ENCODE measurements at regions not wholly inside any gene's neighbourhood (a gene's known extent, or its start where the extent isn't known, plus 50 kb on each side); places are given as distances from the start of the nearest gene placed in this dataset.
A peak's percentile ranks its signal among the peaks of the same experiment; 100 is the strongest.

DNA sequence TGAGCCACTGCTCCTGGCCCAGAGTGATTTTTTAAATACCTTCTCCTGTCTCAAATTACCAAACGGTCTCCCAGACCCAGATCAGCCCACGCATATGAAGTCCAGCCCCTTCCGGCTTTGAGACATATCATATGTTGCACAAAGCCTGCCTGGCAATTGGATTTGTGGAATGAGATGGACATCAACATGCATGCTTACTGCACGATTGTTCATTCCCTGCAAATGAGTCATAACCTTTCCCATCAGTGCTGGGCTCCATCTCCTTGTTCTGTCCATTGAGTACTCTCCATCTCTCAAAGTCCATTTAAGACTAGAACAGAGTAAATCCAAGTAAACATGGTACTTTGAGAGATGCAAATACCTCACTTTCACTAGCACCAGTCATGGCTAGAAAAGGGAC, 612.2 kb upstream of the USP24 start:
- peaks cover 69% of the 10 kb centered on the region for H3K4me1 Mint-ChIP-seq (ENCODE audit: low read depth)
- H3K36me3 Mint-ChIP-seq (ENCODE audit: low read depth) = peaks cover 11% of the 10 kb centered on the region
- TF ChIP-seq, protein P1, sequence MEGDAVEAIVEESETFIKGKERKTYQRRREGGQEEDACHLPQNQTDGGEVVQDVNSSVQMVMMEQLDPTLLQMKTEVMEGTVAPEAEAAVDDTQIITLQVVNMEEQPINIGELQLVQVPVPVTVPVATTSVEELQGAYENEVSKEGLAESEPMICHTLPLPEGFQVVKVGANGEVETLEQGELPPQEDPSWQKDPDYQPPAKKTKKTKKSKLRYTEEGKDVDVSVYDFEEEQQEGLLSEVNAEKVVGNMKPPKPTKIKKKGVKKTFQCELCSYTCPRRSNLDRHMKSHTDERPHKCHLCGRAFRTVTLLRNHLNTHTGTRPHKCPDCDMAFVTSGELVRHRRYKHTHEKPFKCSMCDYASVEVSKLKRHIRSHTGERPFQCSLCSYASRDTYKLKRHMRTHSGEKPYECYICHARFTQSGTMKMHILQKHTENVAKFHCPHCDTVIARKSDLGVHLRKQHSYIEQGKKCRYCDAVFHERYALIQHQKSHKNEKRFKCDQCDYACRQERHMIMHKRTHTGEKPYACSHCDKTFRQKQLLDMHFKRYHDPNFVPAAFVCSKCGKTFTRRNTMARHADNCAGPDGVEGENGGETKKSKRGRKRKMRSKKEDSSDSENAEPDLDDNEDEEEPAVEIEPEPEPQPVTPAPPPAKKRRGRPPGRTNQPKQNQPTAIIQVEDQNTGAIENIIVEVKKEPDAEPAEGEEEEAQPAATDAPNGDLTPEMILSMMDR (IDR thresholded peaks at IDR 0.05) = no peak
- H3K27me3 Mint-ChIP-seq (ENCODE audit: insufficient read depth) = peaks cover 2% of the 10 kb centered on the region
- peaks cover 4% of the 10 kb centered on the region; the same call in 1 of the 2 replicates for H3K9me3 Mint-ChIP-seq
- peak; percentile 94 for DNase-seq
- peak overlapping the region; percentile 32 for H3K4me3 Mint-ChIP-seq
- H3K27ac Mint-ChIP-seq = peak overlapping the region; percentile 93

DNA sequence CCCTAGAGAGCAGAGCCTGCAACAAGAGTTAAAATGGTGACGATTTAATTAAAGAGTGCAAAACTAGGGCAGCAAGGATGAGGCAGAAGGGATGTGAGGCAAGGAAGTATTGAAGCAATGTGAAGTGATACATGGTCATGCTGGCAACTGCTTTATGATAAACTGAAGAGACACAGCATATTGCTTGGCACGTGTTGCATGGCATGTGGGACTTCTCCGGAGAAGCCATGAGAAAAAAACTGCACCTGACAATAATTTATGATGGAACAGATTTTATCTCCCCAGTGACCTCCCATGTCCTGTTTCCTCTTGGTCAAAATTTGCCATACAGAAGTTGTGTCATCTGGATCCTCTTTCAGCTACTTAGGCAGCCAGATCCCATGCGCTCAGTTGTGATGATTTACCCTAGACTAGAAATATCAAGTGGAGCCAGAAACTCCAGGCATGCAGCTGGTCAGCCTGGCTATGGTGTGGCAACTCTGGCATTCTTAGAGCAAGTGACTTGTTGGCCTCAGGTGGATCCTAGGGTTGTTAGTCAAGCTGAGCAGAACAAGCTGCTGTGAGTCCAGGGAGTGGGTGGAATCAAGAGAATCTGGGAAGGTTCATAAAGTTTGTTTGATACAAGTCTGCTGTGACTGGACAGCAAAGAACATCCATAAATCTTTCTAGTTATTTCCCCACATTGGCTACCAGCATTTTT, 611.4 kb upstream of the USP24 start:
- Mint-ChIP-seq H3K4me1 (ENCODE audit: low read depth) (peaks cover 69% of the 10 kb centered on the region), H3K36me3 (ENCODE audit: low read depth) (peaks cover 11% of the 10 kb centered on the region), H3K9me3 (peaks cover 4% of the 10 kb centered on the region; the same call in 1 of the 2 replicates), H3K4me3 (no peak overlapping the region), H3K27me3 (ENCODE audit: insufficient read depth) (no peaks in the 10 kb centered on the region; the same call in 1 of the 2 replicates), H3K27ac (peak overlapping the region; percentile 93)
- TF ChIP-seq, protein P1 (IDR thresholded peaks at IDR 0.05) = no peak
- DNase-seq = no peak

DNA sequence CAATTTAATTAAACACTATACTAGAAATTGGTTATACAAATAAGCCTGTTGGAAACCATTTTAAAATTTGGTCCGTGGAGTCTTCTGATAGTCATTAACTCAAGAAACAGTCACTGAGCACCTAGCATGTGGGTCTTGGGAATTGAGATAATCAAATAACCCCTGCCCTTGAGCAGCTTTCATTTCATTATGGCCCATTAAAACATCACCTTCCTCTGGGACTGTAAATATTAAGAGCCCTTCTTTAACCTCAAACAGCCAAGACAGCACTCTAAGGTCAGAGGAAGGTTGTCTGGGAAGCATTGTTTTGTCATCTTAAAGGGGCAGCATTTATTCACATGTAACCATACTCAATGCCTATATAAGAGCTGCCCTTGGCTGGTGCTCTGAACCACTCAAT, 610.3 kb upstream of the USP24 start:
- Mint-ChIP-seq H3K36me3 (ENCODE audit: low read depth) (peaks cover 11% of the 10 kb centered on the region), H3K27ac (no peak overlapping the region), H3K4me1 (ENCODE audit: low read depth) (peaks cover 62% of the 10 kb centered on the region), H3K9me3 (peaks cover 4% of the 10 kb centered on the region; the same call in 1 of the 2 replicates), H3K27me3 (ENCODE audit: insufficient read depth) (no peaks in the 10 kb centered on the region; the same call in 1 of the 2 replicates), H3K4me3 (no peak overlapping the region)
- TF ChIP-seq, protein P1 (IDR thresholded peaks at IDR 0.05) = no peak
- DNase-seq = no peak

DNA sequence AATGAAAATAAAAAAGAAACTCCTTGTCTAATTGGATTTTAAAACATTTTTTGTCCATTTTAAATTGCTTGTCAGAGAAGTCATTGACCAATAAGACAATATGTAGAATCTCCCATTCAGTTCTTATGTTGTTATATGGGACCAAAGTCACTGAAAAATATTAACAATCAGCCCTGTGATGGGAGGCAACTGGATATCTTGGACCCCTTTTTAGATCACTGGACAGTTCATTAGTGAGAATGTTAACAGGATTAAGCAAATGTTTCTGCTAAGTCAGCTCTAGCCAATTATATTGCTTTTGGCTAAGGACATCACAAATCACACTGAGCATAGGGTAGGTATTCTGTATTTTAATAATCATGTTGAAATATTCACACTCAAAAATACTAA, 609.1 kb upstream of the USP24 start:
- Mint-ChIP-seq H3K36me3 (ENCODE audit: low read depth) (peaks cover 5% of the 10 kb centered on the region), H3K9me3 (peaks cover 4% of the 10 kb centered on the region; the same call in 1 of the 2 replicates), H3K27me3 (ENCODE audit: insufficient read depth) (no peaks in the 10 kb centered on the region; the same call in 1 of the 2 replicates), H3K4me1 (ENCODE audit: low read depth) (peaks cover 55% of the 10 kb centered on the region), H3K27ac (no peak overlapping the region; the same call in 1 of the 2 replicates), H3K4me3 (no peak overlapping the region)
- no peak for DNase-seq
- TF ChIP-seq, protein P1 (IDR thresholded peaks at IDR 0.05) = no peak

DNA sequence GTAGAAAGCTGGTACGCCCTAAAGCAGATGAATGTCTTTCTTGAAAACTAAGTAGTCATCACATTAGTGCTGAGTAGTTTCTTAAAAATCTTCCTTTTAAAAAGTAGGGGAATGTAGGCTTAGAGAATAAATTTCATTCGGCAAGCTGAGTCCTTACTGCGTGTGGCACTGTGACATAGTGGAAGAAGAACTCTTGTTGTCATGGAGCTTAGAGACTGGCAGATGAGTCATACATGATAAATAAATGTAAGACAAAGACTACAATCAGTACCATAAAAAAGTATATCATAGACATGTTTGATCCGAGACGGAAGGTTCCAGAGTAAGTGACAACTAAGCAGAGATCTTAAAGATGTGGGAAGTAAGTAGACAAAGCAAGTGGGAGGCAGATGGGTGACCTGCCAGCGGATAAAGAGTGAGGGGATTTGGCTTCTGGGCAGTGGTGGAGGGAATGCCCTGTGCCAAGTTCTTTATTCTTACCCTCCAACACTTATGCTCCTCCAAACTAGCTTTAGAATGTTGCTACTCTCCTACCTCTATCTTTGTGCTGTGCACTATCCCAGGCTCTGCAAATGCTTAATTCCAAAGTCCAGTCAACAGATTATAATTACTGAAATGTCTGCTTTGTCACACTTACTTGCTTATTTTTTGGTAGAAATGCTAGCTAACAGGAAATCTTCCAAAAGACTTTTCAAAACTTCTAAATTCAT, 608.5 kb upstream of the USP24 start:
- peak overlapping the region; percentile 31; the same call in 1 of the 2 replicates for H3K27ac Mint-ChIP-seq
- TF ChIP-seq, protein P1 (IDR thresholded peaks at IDR 0.05) = no peak
- no peak overlapping the region; the same call in 1 of the 2 replicates for H3K4me3 Mint-ChIP-seq
- no peaks in the 10 kb centered on the region; the same call in 1 of the 2 replicates for H3K27me3 Mint-ChIP-seq (ENCODE audit: insufficient read depth)
- peaks cover 5% of the 10 kb centered on the region for H3K36me3 Mint-ChIP-seq (ENCODE audit: low read depth)
- peaks cover 4% of the 10 kb centered on the region; the same call in 1 of the 2 replicates for H3K9me3 Mint-ChIP-seq
- H3K4me1 Mint-ChIP-seq (ENCODE audit: low read depth) = peaks cover 55% of the 10 kb centered on the region
- peak; percentile 40 for DNase-seq
